Renal cortex interstitium (tissue), 11 donors: ENCODE measurements at regions not wholly inside any gene's neighbourhood (a gene's known extent, or its start where the extent isn't known, plus 50 kb on each side); places are given as distances from the start of the nearest gene placed in this dataset.
A peak's percentile ranks its signal among the peaks of the same experiment; 100 is the strongest.
"Not testable (repeated sequence)": the region's sequence is repeated elsewhere in the genome, so short reads cannot be mapped to it uniquely, and the experiment has no call there.

Experiments
- DNase-seq, 11 donors: peaks; one replicate each; pipeline ENCODE4 v3.0.0-alpha.2; 2013; ENCODE audit warnings: low read depth in 9 of 11, low spot score in 4 of 11; ENCODE audit errors: extremely low read depth in 1 of 11

- not testable (repeated sequence) for DNase-seq
These were observed 163.0 kb downstream of the TBC1D2B start for GRCh38 chr15:77914531-77914930.

- DNase-seq: peak; percentile 61 to 79 (median 76)
These were observed 167.2 kb downstream of the TBC1D2B start for GRCh38 chr15:77910030-77910911.

- no peak for DNase-seq
These were observed 168.2 kb downstream of the TBC1D2B start for GRCh38 chr15:77909182-77909940.

- DNase-seq: not testable (repeated sequence)
These were observed 168.8 kb downstream of the TBC1D2B start for GRCh38 chr15:77908752-77909111.

- no peak for DNase-seq
These were observed 169.4 kb downstream of the TBC1D2B start for GRCh38 chr15:77907824-77908751.

- DNase-seq: not testable (repeated sequence)
These were observed 171.2 kb downstream of the TBC1D2B start for GRCh38 chr15:77906062-77906990.

GRCh38 chr15:77905301-77905920 is 172.1 kb downstream of the TBC1D2B start:
- no peak for DNase-seq

- DNase-seq: no peak
These were observed 172.6 kb downstream of the TBC1D2B start for GRCh38 chr15:77904901-77905300.

- DNase-seq: no peak
These were observed 173.1 kb downstream of the TBC1D2B start for GRCh38 chr15:77904436-77904821.

GRCh38 chr15:77903761-77904435 is 173.6 kb downstream of the TBC1D2B start:
- DNase-seq: not testable (repeated sequence)

GRCh38 chr15:77902921-77903760 is 174.4 kb downstream of the TBC1D2B start:
- DNase-seq: not testable (repeated sequence)

GRCh38 chr15:77901921-77902750 is 175.4 kb downstream of the TBC1D2B start:
- DNase-seq: no peak

GRCh38 chr15:77901251-77901881 is 176.1 kb downstream of the TBC1D2B start:
- DNase-seq: no peak

- peak in 1 of 11 donors; percentile 33 for DNase-seq
These were observed 177.1 kb downstream of the TBC1D2B start for GRCh38 chr15:77900331-77900963.

GRCh38 chr15:77899776-77900175 is 177.7 kb downstream of the TBC1D2B start:
- DNase-seq: not testable (repeated sequence)
